Loucy (cell line): ENCODE measurements at regions not wholly inside any gene's neighbourhood (a gene's known extent, or its start where the extent isn't known, plus 50 kb on each side); places are given as distances from the start of the nearest gene placed in this dataset.

Source experiments
- H2AFZ ChIP-seq: fragments of 200-600 bp; sonication (generic); 2 replicates; pipeline ENCODE4 v1.6.0; 2016; ENCODE audit warnings: antibody characterized with exemption, mild to moderate bottlenecking, low read length, moderate library complexity
- H3F3A ChIP-seq: fragments of 200-600 bp; 2 replicates; pipeline ENCODE4 v1.6.0; 2016; ENCODE audit warnings: antibody characterized with exemption, low read depth, mild to moderate bottlenecking
- H3K27me3 ChIP-seq: fragments of 200-600 bp; sonication (generic); 2 replicates; pipeline ENCODE4 v1.6.1; 2014; ENCODE audit warnings: low read length, mild to moderate bottlenecking; ENCODE audit not compliant: insufficient read depth, poor library complexity, severe bottlenecking
- H3K36me3 ChIP-seq: fragments of 200-600 bp; sonication (generic); 2 replicates; pipeline ENCODE4 v1.6.1; 2016; ENCODE audit warnings: low read length; ENCODE audit not compliant: insufficient read depth
- H3K4me1 ChIP-seq: fragments of 200-600 bp; sonication (generic); 2 replicates; pipeline ENCODE4 v1.5.1; 2014; ENCODE audit warnings: low read length, mild to moderate bottlenecking; ENCODE audit not compliant: insufficient read depth, poor library complexity, severe bottlenecking
- H3K4me2 ChIP-seq: fragments of 200-600 bp; sonication (generic); 2 replicates; pipeline ENCODE4 v1.6.0; 2014; ENCODE audit warnings: antibody characterized with exemption, low read length, low read depth, mild to moderate bottlenecking; ENCODE audit not compliant: poor library complexity, severe bottlenecking
- H3K4me3 ChIP-seq: fragments of 200-600 bp; sonication (generic); 2 replicates; pipeline ENCODE4 v1.5.1; 2014; ENCODE audit warnings: low read length, mild to moderate bottlenecking, mixed read lengths; ENCODE audit not compliant: poor library complexity, severe bottlenecking
- H3K79me2 ChIP-seq: fragments of 200-600 bp; sonication (generic); 2 replicates; pipeline ENCODE4 v1.6.1; 2014; ENCODE audit warnings: low read length; ENCODE audit not compliant: insufficient read depth
- H3K9ac ChIP-seq: fragments of 200-600 bp; sonication (generic); 2 replicates; pipeline ENCODE4 v1.6.0; 2014; ENCODE audit warnings: mild to moderate bottlenecking, low read depth, low read length, moderate library complexity; ENCODE audit not compliant: poor library complexity, severe bottlenecking
- H3K9me2 ChIP-seq: fragments of 200-600 bp; sonication (generic); replicated peaks from 2 replicates; pipeline ENCODE4 v1.6.1; 2016; ENCODE audit warnings: low read depth, low read length, mixed read lengths
- H3K9me3 ChIP-seq: fragments of 200-600 bp; sonication (generic); 2 replicates; pipeline ENCODE4 v1.6.1; 2014; ENCODE audit warnings: mild to moderate bottlenecking, antibody characterized with exemption, low read length, low read depth; ENCODE audit not compliant: insufficient read depth
- H4K20me1 ChIP-seq: fragments of 200-600 bp; sonication (generic); 2 replicates; pipeline ENCODE4 v1.6.0; 2014; ENCODE audit warnings: antibody characterized with exemption, low read length, mild to moderate bottlenecking; ENCODE audit not compliant: insufficient read depth, poor library complexity, severe bottlenecking
- EZH2phosphoT487 ChIP-seq: fragments of 200-600 bp; IDR thresholded peaks from 2 replicates; pipeline ENCODE4 v1.6.1; 2018; ENCODE audit warnings: antibody characterized with exemption, mild to moderate bottlenecking, moderate library complexity, borderline replicate concordance
- TF ChIP-seq, protein P1 (sequence below): fragments of 200-600 bp; sonication (generic); conservative IDR thresholded peaks from 2 replicates; pipeline ENCODE4 v1.5.1; 2014; ENCODE audit warnings: mild to moderate bottlenecking, antibody characterized with exemption, low read length

DNA sequence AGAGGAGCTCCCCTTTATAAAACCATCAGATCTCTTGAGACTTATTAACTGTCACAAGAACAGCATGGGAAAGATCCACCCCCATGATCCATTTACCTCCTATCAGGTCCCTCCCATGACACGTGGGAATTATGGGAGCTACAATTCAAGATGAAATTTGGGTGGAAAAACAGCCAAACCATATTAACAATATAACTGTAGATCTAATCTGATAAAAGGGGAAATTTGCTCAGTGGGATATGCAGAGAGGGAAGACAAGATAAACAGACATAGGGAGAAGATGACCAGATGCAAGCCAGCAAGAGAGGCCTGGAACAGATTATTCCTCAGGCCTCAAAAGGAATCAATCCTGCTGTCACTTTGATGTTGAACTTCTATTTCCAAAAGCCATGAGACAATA is 841.5 kb downstream of the LRRIQ3 start:
- H3K9ac ChIP-seq = no peak overlapping the region
- H4K20me1 ChIP-seq = no peaks in the 10 kb centered on the region
- no peaks in the 10 kb centered on the region for H3K27me3 ChIP-seq
- no peaks in the 10 kb centered on the region for H3K9me3 ChIP-seq
- H3K4me2 ChIP-seq = no peak overlapping the region
- H3K4me3 ChIP-seq = no peak overlapping the region
- H3K36me3 ChIP-seq = no peaks in the 10 kb centered on the region
- H3K79me2 ChIP-seq = no peaks in the 10 kb centered on the region
- H3K4me1 ChIP-seq = no peaks in the 10 kb centered on the region
- no peaks in the 10 kb centered on the region for H3F3A ChIP-seq
- no peak for TF ChIP-seq EZH2phosphoT487
- TF ChIP-seq, protein P1, sequence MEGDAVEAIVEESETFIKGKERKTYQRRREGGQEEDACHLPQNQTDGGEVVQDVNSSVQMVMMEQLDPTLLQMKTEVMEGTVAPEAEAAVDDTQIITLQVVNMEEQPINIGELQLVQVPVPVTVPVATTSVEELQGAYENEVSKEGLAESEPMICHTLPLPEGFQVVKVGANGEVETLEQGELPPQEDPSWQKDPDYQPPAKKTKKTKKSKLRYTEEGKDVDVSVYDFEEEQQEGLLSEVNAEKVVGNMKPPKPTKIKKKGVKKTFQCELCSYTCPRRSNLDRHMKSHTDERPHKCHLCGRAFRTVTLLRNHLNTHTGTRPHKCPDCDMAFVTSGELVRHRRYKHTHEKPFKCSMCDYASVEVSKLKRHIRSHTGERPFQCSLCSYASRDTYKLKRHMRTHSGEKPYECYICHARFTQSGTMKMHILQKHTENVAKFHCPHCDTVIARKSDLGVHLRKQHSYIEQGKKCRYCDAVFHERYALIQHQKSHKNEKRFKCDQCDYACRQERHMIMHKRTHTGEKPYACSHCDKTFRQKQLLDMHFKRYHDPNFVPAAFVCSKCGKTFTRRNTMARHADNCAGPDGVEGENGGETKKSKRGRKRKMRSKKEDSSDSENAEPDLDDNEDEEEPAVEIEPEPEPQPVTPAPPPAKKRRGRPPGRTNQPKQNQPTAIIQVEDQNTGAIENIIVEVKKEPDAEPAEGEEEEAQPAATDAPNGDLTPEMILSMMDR = no peak
- no peak overlapping the region for H2AFZ ChIP-seq
- H3K9me2 ChIP-seq = no peaks in the 10 kb centered on the region

DNA sequence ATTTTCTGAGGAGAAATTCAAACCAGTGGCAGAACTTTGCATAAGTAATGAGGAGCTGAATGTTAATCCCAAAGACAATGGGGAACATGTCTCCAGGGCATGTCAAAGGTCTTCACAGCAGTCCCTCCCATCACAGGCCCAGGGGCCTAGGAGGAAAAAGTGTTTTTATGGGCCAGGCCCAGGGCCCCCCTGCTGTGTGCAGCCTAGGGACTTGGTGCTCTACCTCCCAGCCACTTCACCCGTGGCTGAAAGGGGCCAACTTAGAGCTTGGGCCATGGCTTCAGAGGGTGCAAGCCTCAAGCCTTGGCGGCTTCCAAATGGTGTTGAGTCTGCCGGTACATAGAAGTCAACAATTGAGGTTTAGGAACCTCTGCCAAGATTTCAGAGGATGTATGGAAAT is 854.0 kb downstream of the LRRIQ3 start:
- no peaks in the 10 kb centered on the region for H3K9me2 ChIP-seq
- H3F3A ChIP-seq = no peaks in the 10 kb centered on the region
- H3K27me3 ChIP-seq = no peaks in the 10 kb centered on the region
- no peak overlapping the region for H3K4me2 ChIP-seq
- H3K4me1 ChIP-seq = no peaks in the 10 kb centered on the region
- H4K20me1 ChIP-seq = no peaks in the 10 kb centered on the region
- H2AFZ ChIP-seq = no peak overlapping the region
- H3K79me2 ChIP-seq = no peaks in the 10 kb centered on the region
- no peaks in the 10 kb centered on the region for H3K9me3 ChIP-seq
- no peak overlapping the region for H3K4me3 ChIP-seq
- H3K9ac ChIP-seq = no peak overlapping the region
- TF ChIP-seq EZH2phosphoT487 = no peak
- TF ChIP-seq, protein P1 = no peak
- H3K36me3 ChIP-seq = no peaks in the 10 kb centered on the region

GRCh38 chr1:73333847-73334503 is 864.0 kb downstream of the LRRIQ3 start:
- no peak overlapping the region for H3K4me2 ChIP-seq
- TF ChIP-seq EZH2phosphoT487 = no peak
- TF ChIP-seq, protein P1 = no peak
- no peaks in the 10 kb centered on the region for H3K79me2 ChIP-seq
- no peaks in the 10 kb centered on the region for H3K27me3 ChIP-seq
- no peak overlapping the region for H2AFZ ChIP-seq
- H3K36me3 ChIP-seq = no peaks in the 10 kb centered on the region
- H3F3A ChIP-seq = no peaks in the 10 kb centered on the region
- no peaks in the 10 kb centered on the region for H3K4me1 ChIP-seq
- no peaks in the 10 kb centered on the region for H3K9me3 ChIP-seq
- H3K4me3 ChIP-seq = no peak overlapping the region
- no peaks in the 10 kb centered on the region for H3K9me2 ChIP-seq
- H3K9ac ChIP-seq = no peak overlapping the region
- H4K20me1 ChIP-seq = no peaks in the 10 kb centered on the region
